Activated T-helper 9 cell treated with anti-CD3 and anti-CD28 coated beads, Interleukin-2, amount 50 U/mL, for 16 hours (primary cell): ENCODE measurements at regions not wholly inside any gene's neighbourhood (a gene's known extent, or its start where the extent isn't known, plus 50 kb on each side); places are given as distances from the start of the nearest gene placed in this dataset.

ENCODE experiments used
- DNase-seq: peaks from one replicate; pipeline ENCODE4 v3.0.0-alpha.2; 2020; ENCODE audit warnings: low read depth

DNA sequence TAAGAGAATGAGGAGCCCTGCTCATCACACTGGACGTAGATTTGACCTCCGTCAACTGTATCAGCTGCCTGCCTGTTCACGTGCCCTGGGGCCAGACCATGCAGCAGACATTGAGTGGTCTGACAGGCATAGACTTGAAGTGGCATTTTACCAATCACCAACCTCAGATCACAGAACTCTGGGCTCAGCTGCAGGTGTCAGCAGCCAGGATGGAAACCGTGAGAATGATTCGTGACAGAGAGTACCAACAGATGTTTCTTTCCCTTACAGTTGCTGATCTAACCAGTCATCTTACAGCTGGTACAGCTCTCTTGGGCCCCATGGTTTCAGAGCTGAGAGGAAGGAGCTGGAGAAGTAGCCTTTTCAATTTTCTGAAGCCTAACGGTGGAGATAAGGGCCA, 148.9 kb downstream of the EN1 start:
- DNase-seq: no peak

GRCh38 chr2:118697781-118698180, 149.7 kb downstream of the EN1 start:
- no peak for DNase-seq

GRCh38 chr2:118696786-118697465, 150.5 kb downstream of the EN1 start:
- no peak for DNase-seq

DNA sequence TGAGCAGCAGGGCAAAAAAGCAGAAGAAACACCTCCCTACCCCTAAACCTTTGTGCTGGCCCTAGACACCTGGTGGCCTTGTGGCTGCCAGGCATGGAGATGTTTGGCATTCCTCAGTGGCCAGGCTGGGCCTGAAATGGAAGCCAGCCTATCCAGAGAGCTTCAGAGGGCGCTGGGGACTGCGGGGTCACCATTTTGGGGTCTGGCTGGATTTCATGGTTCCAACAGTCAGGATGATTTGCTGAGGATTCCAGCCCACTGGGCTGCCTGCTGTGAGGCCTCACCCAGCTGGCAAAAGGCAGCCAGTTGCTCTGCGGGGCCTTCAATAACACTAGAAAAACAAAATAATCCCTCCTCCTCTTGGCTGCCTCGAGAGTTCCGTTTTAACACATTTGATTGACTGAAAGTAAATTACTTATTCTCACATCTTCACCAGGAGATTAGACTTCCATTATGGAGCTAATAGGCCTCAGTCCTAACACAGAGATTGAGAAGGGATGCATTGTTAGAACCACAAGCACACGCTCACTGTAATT, 154.1 kb downstream of the EN1 start:
- no peak for DNase-seq

GRCh38 chr2:118689874-118690273, 157.6 kb downstream of the EN1 start:
- no peak for DNase-seq

DNA sequence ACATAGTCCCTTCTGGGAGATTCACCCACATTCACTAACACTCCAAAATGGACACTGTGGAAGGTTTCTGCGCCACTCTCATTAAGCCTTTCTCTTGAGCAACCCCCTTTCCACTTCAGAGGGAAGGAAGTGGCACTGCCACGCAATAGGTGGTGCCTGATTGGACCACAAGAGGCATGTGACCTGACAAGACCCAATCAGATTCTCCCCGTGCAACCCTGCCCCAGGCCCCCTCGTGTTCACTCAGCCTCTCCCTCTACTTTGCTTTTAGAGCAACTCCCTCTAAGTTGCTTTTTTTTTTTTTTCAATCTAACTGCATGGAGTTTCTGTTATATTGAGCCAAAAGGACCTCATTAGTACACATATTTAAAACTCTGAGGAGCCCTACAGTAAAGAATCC, 158.0 kb downstream of the EN1 start:
- DNase-seq: no peak

GRCh38 chr2:118689033-118689432, 158.4 kb downstream of the EN1 start:
- no peak for DNase-seq

GRCh38 chr2:118687698-118688097, 159.8 kb downstream of the EN1 start:
- DNase-seq: no peak

- no peak for DNase-seq
Measured at GRCh38 chr2:118687192-118687591, 160.3 kb downstream of the EN1 start.

GRCh38 chr2:118686346-118686745, 161.1 kb downstream of the EN1 start:
- DNase-seq: no peak

- DNase-seq: no peak
Measured at GRCh38 chr2:118683460-118683859, 164.0 kb downstream of the EN1 start.

DNA sequence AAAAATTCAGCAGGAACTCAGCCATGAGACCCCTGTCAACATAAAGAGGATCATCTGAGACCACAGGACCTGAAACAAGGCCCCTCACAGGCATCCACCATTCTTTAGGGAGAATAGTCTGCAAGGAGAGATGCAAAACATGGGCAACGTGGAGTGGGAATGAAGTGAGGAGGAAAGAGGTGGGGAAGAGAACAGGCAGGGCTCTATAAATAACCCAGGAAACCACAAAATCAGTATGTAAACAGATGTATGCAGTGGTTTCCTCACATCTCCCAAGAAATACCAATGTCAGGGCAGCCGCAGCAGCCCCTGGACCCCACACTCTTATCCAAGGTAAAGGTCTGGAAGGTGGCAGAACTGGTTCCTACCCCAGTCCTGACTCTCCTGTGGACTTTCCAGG, 168.5 kb downstream of the EN1 start:
- DNase-seq: no peak

GRCh38 chr2:118677546-118677945, 169.9 kb downstream of the EN1 start:
- DNase-seq: no peak

- DNase-seq: no peak
Measured at GRCh38 chr2:118675531-118675930, 171.9 kb downstream of the EN1 start.

DNA sequence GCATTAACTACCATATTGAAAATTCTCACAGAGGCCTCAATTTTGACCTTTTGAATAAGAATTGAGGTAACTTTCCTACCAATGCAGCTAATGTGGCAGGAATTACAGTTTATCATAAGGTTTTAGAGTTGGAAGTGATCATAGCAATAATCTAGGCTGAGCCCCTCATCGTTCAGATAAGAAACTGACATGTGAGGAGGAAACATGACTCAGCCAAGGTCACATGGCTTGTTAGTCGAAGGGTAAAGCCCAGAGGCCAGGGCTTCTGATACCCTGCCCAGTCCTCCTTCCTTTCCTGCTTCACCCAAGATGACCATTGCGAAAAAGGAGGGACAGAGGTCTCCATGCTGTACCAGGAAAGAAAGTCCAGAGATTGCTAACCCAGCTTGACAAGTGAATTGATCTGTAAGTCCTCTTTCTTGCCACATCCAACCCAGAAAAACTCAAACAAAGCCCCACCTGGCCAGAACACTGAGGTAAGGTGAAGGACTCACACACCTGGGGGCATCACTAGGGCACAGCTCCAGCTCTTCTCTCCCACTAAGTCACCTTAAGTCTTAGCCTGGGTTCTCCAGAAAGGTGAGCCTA, 174.8 kb downstream of the EN1 start:
- DNase-seq: no peak

DNA sequence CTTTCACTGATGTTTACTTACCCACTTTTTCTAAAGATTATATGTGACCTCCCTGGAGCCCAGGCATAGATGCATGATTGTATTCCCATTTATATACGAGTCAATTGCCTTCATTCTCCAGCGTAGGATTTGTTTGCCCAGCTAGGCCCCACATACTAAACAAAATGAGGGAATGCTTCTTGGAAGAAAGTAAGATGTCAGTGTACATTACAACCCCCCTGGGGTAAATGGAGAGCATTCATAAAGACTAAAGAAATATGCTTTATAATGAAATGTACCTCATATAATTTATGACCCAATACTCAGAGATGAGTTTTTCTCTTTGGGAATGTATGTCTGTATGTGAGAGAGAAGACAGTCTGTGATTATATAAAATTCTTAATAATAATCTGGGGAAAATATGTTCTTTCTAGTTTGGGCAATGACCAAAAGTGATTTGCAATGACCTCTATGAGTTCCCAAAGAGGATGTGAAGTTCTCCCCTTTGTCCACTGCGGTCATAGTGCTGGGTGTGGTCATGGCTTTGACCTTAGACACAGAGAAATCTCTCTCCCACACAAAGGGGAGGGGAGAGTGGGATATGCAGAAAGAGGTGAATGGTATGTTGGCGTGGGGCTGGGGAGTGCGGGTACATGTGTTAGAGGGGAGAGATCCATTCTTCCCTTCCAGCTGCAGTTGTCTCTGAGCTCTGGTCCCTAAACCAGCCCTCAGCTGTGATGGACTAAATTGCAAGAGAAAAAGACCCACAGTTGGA, 175.6 kb downstream of the EN1 start:
- no peak for DNase-seq

DNA sequence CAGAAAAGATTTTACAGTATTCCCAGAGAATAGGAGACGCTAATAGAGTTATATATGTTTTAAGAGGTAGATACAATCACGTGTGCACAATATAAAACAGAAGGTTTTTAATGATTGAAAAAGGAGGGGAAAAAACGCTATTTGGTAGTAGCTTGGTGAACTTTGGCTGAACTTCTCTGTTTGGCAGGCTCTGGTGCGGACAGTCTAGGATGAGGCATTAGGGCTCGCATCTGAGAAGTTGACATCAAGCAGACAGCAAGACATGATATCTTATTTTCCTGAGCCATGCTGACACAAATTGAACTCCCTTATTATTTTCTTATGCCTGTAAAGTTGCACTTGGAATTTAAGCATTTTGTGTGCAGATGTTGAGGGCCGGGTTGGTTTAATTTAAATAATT, 176.6 kb downstream of the EN1 start:
- DNase-seq: no peak

GRCh38 chr2:118670276-118670675, 177.2 kb downstream of the EN1 start:
- no peak for DNase-seq

DNA sequence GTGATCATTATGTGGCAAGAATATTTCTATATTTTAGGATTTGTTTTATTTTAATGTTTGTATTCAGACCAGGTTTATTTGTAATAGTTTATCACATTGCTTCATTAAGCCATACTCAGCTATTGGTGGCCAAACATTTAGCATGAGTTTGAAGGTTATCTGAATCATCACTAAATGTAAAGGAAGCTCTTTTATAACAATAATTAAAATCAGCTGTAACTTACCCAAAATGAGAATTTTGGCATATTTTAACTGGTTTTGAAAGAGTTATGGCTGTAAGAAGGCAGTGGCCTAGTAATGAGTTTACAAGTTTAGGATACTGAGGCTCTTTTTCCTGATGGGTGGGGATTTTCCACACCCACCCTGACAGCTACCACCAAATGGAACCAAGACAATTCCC, 177.8 kb downstream of the EN1 start:
- no peak for DNase-seq

- DNase-seq: no peak
Measured at GRCh38 chr2:118668431-118669424, 178.7 kb downstream of the EN1 start.

GRCh38 chr2:118667964-118668363, 179.5 kb downstream of the EN1 start:
- DNase-seq: no peak

- DNase-seq: no peak
Measured at GRCh38 chr2:118667348-118667747, 180.1 kb downstream of the EN1 start.
